CD4-positive, CD25-positive, alpha-beta regulatory T cell (primary cell): ENCODE measurements at regions not wholly inside any gene's neighbourhood (a gene's known extent, or its start where the extent isn't known, plus 50 kb on each side); places are given as distances from the start of the nearest gene placed in this dataset.
"Not testable (repeated sequence)": the region's sequence is repeated elsewhere in the genome, so short reads cannot be mapped to it uniquely, and the experiment has no call there.

Source experiments
- ATAC-seq, 2 donors: fragments of 150-1000 bp; cut with Tn5 transposase; one replicate each; pipeline ENCODE4 v1.10.0; 2021; ENCODE audit warnings: low read depth in 2 of 2, moderate number of reproducible peaks in 2 of 2, moderate library complexity in 1 of 2
- DNase-seq, 3 donors: peaks; one replicate each; pipeline versions ENCODE4 v3.0.0 to v3.0.0-alpha.2; 2012 to 2022; ENCODE audit warnings: mixed read lengths in 1 of 3
- H3K27ac ChIP-seq: one replicate; pipeline ENCODE4 v1.7.0; 2013; ENCODE audit warnings: mild to moderate bottlenecking, low read length; ENCODE audit not compliant: insufficient read depth, poor library complexity, severe bottlenecking
- H3K27me3 ChIP-seq: one replicate; pipeline ENCODE4 v1.7.0; 2013; ENCODE audit warnings: low read length; ENCODE audit not compliant: control insufficient read depth, insufficient read depth
- H3K36me3 ChIP-seq: one replicate; pipeline ENCODE4 v1.7.0; 2013; ENCODE audit warnings: mild to moderate bottlenecking, low read length, moderate library complexity; ENCODE audit not compliant: control insufficient read depth, insufficient read depth
- H3K4me1 ChIP-seq: 2 replicates; pipeline ENCODE4 v1.7.0; 2013; ENCODE audit warnings: mild to moderate bottlenecking, low read length; ENCODE audit not compliant: insufficient read depth, control insufficient read depth, poor library complexity, severe bottlenecking
- H3K4me3 ChIP-seq: one replicate; pipeline ENCODE4 v1.7.0; 2013; ENCODE audit warnings: low read depth, mild to moderate bottlenecking, low read length, moderate library complexity
- H3K9me3 ChIP-seq, 2 experiments: 1 replicate in 1 of 2; 2 replicates in 1 of 2; pipeline ENCODE4 v1.7.0; 2013; ENCODE audit warnings: low read length in 2 of 2, mild to moderate bottlenecking in 1 of 2, moderate library complexity in 1 of 2; ENCODE audit not compliant: control insufficient read depth in 2 of 2
- H3K27ac Mint-ChIP-seq, 3 donors: one replicate each; pipeline ENCODE4 v1.8.0; 2020 to 2022; ENCODE audit warnings: mild to moderate bottlenecking in 3 of 3, mixed read lengths in 3 of 3, moderate library complexity in 2 of 3
- H3K27me3 Mint-ChIP-seq: one replicate; pipeline ENCODE4 v1.8.0; 2022; ENCODE audit warnings: mild to moderate bottlenecking, mixed read lengths
- H3K36me3 Mint-ChIP-seq: one replicate; pipeline ENCODE4 v1.8.0; 2020; ENCODE audit warnings: mixed read lengths
- H3K4me1 Mint-ChIP-seq, 4 donors: one replicate each; pipeline ENCODE4 v1.8.0; 2020 to 2022; ENCODE audit warnings: mixed read lengths in 4 of 4, mild to moderate bottlenecking in 1 of 4
- H3K4me3 Mint-ChIP-seq, 4 donors: one replicate each; pipeline ENCODE4 v1.8.0; 2020 to 2022; ENCODE audit warnings: mild to moderate bottlenecking in 4 of 4, mixed read lengths in 4 of 4, moderate library complexity in 3 of 4
- H3K9me3 Mint-ChIP-seq, 7 donors: one replicate each; pipeline ENCODE4 v1.8.0; 2020 to 2022; ENCODE audit warnings: mixed read lengths in 7 of 7, mild to moderate bottlenecking in 3 of 7, moderate library complexity in 2 of 7

GRCh38 chr4:110424144-110424543 is 51.8 kb upstream of the ENPEP start:
- no peak for ATAC-seq
- H3K4me1 Mint-ChIP-seq: no peaks in the 10 kb centered on the region
- H3K9me3 Mint-ChIP-seq: peaks cover 0 to 14% (median 3%) of the 10 kb centered on the region in 7 donors
- no peaks in the 10 kb centered on the region for H3K27me3 Mint-ChIP-seq
- Histone ChIP-seq H3K27ac (no peak overlapping the region), H3K36me3 (no peaks in the 10 kb centered on the region), H3K4me3 (no peak overlapping the region), H3K9me3 (no peaks in the 10 kb centered on the region), H3K4me1 (no peaks in the 10 kb centered on the region), H3K27me3 (no peaks in the 10 kb centered on the region)
- H3K4me3 Mint-ChIP-seq: no peak overlapping the region
- H3K27ac Mint-ChIP-seq: no peak overlapping the region
- DNase-seq: no peak
- H3K36me3 Mint-ChIP-seq: no peaks in the 10 kb centered on the region

GRCh38 chr4:110418641-110419040 is 57.3 kb upstream of the ENPEP start:
- H3K9me3 Mint-ChIP-seq: peaks cover 0 to 14% (median 3%) of the 10 kb centered on the region in 7 donors
- H3K4me1 Mint-ChIP-seq: no peaks in the 10 kb centered on the region
- no peaks in the 10 kb centered on the region for H3K36me3 Mint-ChIP-seq
- H3K27me3 Mint-ChIP-seq: peaks cover 4% of the 10 kb centered on the region
- no peak overlapping the region for H3K4me3 Mint-ChIP-seq
- no peak overlapping the region for H3K27ac Mint-ChIP-seq
- H3K4me3 ChIP-seq: no peak overlapping the region
- DNase-seq (no peak), ATAC-seq (no peak)
- no peaks in the 10 kb centered on the region for H3K4me1 ChIP-seq
- H3K27ac ChIP-seq: no peak overlapping the region
- no peaks in the 10 kb centered on the region for H3K9me3 ChIP-seq
- no peaks in the 10 kb centered on the region for H3K27me3 ChIP-seq
- no peaks in the 10 kb centered on the region for H3K36me3 ChIP-seq

DNA sequence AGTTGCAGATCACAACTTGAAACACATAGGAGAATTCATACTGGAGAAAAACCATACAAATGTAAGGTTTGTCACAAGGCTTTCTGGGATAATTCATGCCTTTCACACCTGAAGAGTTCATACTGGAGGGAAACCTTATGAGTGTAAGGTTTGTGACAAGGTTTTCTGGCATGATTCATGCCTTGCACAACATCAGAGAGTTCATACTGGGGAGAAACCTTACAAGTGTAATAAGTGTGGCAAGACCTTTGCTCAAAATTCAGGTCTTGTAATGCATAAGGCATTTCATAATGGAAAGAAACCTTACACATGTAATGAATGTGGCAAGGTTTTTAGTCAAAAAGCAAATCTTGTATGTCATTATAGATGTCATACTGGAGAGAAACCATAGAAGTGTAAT is 58.8 kb upstream of the ENPEP start:
- H3K4me1 Mint-ChIP-seq: no peaks in the 10 kb centered on the region
- Histone ChIP-seq H3K36me3 (no peaks in the 10 kb centered on the region), H3K27ac (no peak overlapping the region), H3K27me3 (no peaks in the 10 kb centered on the region), H3K4me1 (no peaks in the 10 kb centered on the region), H3K4me3 (no peak overlapping the region), H3K9me3 (no peaks in the 10 kb centered on the region)
- peaks cover 0 to 11% (median 4%) of the 10 kb centered on the region in 7 donors for H3K9me3 Mint-ChIP-seq
- ATAC-seq (no peak), DNase-seq (no peak)
- peaks cover 4% of the 10 kb centered on the region for H3K27me3 Mint-ChIP-seq
- H3K27ac Mint-ChIP-seq: no peak overlapping the region
- no peaks in the 10 kb centered on the region for H3K36me3 Mint-ChIP-seq
- no peak overlapping the region for H3K4me3 Mint-ChIP-seq

GRCh38 chr4:110415478-110415877 is 60.5 kb upstream of the ENPEP start:
- Histone ChIP-seq H3K4me1 (no peaks in the 10 kb centered on the region), H3K4me3 (no peak overlapping the region), H3K36me3 (no peaks in the 10 kb centered on the region), H3K27ac (no peak overlapping the region), H3K27me3 (no peaks in the 10 kb centered on the region), H3K9me3 (no peaks in the 10 kb centered on the region)
- Mint-ChIP-seq H3K27ac (no peak overlapping the region), H3K9me3 (peaks cover 0 to 11% (median 3%) of the 10 kb centered on the region in 7 donors), H3K4me1 (no peaks in the 10 kb centered on the region), H3K27me3 (peaks cover 4% of the 10 kb centered on the region), H3K36me3 (no peaks in the 10 kb centered on the region), H3K4me3 (no peak overlapping the region)
- DNase-seq: no peak
- ATAC-seq: no peak

- ATAC-seq (no peak), DNase-seq (no peak)
- H3K36me3 ChIP-seq: no peaks in the 10 kb centered on the region
These were observed 60.9 kb upstream of the ENPEP start for GRCh38 chr4:110415041-110415440.

GRCh38 chr4:110414561-110414920 is 61.4 kb upstream of the ENPEP start:
- Mint-ChIP-seq H3K9me3 (peaks cover 0 to 11% (median 3%) of the 10 kb centered on the region in 7 donors), H3K27ac (no peak overlapping the region), H3K4me1 (no peaks in the 10 kb centered on the region), H3K4me3 (no peak overlapping the region), H3K36me3 (no peaks in the 10 kb centered on the region), H3K27me3 (peaks cover 4% of the 10 kb centered on the region)
- no peaks in the 10 kb centered on the region for H3K9me3 ChIP-seq
- H3K4me1 ChIP-seq: no peaks in the 10 kb centered on the region
- ATAC-seq (no peak), DNase-seq (no peak)
- no peaks in the 10 kb centered on the region for H3K27me3 ChIP-seq
- H3K4me3 ChIP-seq: no peak overlapping the region
- no peaks in the 10 kb centered on the region for H3K36me3 ChIP-seq
- no peak overlapping the region for H3K27ac ChIP-seq

More at GRCh38 chr4:110415041-110415440, 60.9 kb upstream of the ENPEP start:
- Mint-ChIP-seq H3K9me3 (peaks cover 0 to 11% (median 3%) of the 10 kb centered on the region in 7 donors), H3K27me3 (peaks cover 4% of the 10 kb centered on the region), H3K4me1 (no peaks in the 10 kb centered on the region), H3K4me3 (no peak overlapping the region), H3K36me3 (no peaks in the 10 kb centered on the region), H3K27ac (no peak overlapping the region)
- Histone ChIP-seq H3K9me3 (no peaks in the 10 kb centered on the region), H3K27me3 (no peaks in the 10 kb centered on the region), H3K4me1 (no peaks in the 10 kb centered on the region), H3K27ac (no peak overlapping the region), H3K4me3 (no peak overlapping the region)

DNA sequence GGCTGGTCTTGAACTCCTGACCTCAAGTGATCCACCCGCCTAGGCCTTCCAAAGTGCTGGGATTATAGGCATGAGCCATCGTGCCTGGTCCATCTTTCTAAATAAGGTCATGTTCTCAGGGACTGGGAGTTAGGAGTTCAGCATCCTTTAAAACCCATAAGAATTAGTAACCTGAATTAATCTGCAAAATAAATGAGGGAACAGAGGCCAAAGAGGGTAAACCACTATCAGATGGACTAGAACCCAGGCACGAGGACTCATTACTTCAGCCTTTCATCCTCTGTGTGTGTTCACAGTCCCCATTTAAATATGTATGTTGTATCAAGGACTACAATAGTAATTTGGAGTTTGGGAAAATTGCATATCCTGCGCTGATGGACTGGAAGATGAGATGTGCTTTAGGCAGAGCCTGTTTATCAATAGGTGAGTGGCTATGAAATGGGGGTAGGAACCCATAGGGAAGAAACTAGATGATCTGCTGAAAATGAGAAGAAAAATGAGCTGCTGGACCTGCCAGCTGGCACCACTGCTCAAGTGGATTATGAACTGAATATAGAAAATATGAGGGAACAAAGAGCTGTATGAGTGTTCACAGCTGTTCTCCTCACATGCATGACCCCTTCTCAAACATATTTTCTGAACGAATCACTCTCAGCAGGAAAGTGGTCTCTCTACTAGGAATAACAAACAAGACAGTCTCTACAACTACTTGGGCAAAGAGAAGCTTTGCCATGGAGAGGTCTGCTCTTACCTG is 62.0 kb upstream of the ENPEP start:
- not testable (repeated sequence) for H3K36me3 Mint-ChIP-seq, ATAC-seq, H3K36me3 ChIP-seq, DNase-seq, H3K4me3 ChIP-seq, H3K9me3 ChIP-seq, H3K27me3 Mint-ChIP-seq, H3K27ac Mint-ChIP-seq, H3K4me1 ChIP-seq, H3K27me3 ChIP-seq, H3K27ac ChIP-seq, H3K4me1 Mint-ChIP-seq, H3K4me3 Mint-ChIP-seq
- peaks cover 0 to 11% (median 4%) of the 10 kb centered on the region in 7 donors for H3K9me3 Mint-ChIP-seq

GRCh38 chr4:110412354-110413065 is 63.4 kb upstream of the ENPEP start:
- ATAC-seq: no peak

More at GRCh38 chr4:110412354-110413065, 63.4 kb upstream of the ENPEP start:
- Mint-ChIP-seq H3K4me3 (no peak overlapping the region), H3K27me3 (no peaks in the 10 kb centered on the region), H3K4me1 (no peaks in the 10 kb centered on the region), H3K27ac (no peak overlapping the region), H3K9me3 (peaks cover 0 to 5% (median 0%) of the 10 kb centered on the region in 7 donors), H3K36me3 (no peaks in the 10 kb centered on the region)
- Histone ChIP-seq H3K27me3 (no peaks in the 10 kb centered on the region), H3K36me3 (no peaks in the 10 kb centered on the region), H3K4me1 (no peaks in the 10 kb centered on the region), H3K9me3 (no peaks in the 10 kb centered on the region), H3K4me3 (no peak overlapping the region), H3K27ac (no peak overlapping the region)
- DNase-seq: no peak
